Fibroblast of peridontal ligament (primary cell): ENCODE measurements at regions not wholly inside any gene's neighbourhood (a gene's known extent, or its start where the extent isn't known, plus 50 kb on each side); places are given as distances from the start of the nearest gene placed in this dataset.

Experiments used
- DNase-seq: peaks from one replicate; pipeline ENCODE4 v3.0.0-alpha.2; 2010; ENCODE audit errors: extremely low read depth

DNA sequence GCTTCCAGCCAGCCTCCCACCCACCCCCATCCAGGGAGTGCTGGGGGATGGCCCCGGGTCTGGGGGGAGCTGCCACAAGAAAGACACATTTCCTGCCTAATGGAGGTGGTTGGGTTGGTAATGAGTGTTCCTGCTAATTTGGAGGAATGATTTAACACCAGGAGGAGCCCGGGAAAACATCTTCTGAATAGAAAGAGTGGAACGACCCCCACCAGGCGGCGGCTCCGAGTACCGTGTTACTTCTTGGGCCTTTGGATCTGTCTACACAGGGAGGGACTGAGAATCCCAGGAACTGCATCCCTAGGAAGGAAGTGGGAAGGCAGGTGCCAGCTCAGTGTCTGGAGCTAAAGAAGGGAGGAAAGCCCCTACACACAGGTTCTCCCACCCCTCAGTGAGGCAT, 64.6 kb downstream of the TSPAN17 start:
- no peak for DNase-seq

- no peak for DNase-seq
Observed at GRCh38 chr5:176712546-176713304, 65.4 kb downstream of the TSPAN17 start.

- DNase-seq: no peak
Observed at GRCh38 chr5:176713409-176713808, 66.1 kb downstream of the TSPAN17 start.

- no peak for DNase-seq
Observed at GRCh38 chr5:176714067-176714466, 66.8 kb downstream of the TSPAN17 start.

DNA sequence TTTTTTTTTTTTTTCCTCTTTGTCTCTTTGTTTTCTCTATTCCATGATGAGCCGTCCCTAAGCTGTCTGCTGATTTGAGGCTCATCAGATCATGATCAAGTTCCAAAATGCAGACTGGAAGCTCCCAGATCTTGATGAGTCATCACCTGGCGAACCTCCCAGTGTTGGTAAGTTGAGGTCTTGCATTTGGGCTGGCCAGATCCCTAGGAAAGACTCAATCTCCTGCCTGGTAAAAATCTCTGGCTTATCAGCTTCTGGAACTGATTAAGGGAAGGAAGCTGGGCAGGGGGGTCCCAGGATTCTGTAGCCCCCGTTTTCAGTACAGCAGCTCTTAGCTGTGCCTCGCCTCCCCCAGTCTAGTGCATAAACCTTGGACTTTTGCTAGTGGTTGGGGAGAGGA, 69.0 kb downstream of the TSPAN17 start:
- peak; percentile 89 for DNase-seq

DNA sequence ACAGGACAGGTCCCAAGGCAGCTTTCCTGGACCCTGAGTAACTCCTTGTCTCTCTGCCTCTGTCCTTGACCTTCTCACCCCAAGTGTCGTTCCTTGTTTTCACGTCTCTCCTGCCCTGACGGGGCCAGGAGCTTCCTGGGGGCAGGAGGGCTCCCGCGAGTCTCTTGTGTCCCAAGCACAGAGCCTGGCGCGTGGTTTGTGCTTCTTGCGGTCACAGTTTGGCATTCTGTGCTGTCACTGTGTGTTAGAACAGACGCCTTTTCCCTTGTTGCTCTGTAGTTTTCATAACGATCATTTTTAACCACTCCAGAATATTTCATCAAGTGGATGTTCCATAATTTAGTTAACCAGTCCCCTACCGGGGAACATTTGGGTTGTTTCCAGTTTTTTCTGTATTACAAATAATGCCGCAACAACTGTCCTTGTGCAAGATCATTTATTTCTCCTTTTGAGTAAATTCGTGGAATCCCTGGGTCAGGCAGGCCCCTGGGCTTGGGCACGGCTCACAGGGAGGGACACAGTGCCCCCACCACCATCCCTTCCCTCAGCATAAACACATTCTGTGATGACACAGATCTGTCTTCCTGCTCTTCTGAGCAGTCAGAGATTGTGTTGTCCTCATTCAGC, 71.9 kb downstream of the TSPAN17 start:
- DNase-seq: no peak

DNA sequence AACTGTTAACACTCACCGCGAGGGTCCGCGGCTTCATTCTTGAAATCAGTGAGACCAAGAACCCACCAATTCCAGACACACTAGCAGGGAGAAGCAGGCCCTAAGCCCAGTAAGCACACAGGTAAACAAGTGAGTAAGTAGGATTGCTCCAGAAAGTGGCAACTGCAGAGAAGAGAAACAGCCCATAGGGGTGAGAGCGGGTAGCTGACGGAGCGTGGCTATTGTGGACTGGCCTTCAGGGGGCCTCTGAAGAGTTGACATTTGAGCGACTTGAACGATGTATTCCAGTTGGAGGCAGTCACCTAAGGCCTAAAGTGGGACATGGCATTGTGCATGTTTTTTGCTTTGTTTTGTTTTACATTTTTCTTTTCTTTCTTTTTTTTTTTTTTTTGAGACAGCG, 74.2 kb downstream of the TSPAN17 start:
- no peak for DNase-seq

DNA sequence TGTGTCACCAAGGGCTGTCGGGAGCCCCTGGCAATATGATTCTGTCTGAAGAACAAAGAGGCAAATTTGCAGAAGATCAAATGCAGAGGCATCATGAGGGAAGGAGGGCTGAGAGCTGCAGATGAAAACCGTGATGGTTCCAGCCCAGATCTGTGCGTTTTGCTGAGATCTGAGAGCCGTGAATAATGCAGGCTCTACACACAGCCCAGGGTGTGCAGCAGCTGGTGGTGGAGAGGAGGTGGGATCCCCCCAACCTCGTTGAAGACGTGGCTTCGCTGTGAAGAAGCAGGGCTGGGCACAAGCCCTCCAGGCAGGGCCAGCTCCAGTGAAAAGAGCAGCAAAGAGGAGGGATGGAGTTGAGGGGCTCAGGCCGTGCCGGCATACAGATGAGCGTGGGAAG, 75.5 kb downstream of the TSPAN17 start:
- DNase-seq: no peak

DNA sequence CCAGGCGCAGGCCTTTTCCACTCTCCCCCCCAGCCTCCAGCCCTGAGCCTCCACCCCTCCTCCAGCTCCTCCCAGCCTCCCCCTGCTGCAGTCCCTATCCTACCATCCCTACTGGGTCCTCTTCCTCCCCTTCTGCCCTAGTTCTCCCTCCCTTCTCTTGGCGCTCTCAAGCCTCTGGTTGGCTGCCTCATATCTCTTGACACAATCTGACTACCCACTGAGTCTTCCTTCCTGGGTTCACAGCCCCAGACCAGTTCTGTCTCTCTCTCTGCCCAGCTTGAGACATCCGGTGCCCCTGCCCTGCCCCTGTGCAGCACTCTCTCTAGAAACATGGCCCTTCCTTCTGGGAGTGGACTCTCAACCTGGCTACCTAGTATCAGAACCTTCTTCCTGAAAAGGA, 76.2 kb downstream of the TSPAN17 start:
- DNase-seq: no peak

- no peak for DNase-seq
Observed at GRCh38 chr5:176724472-176724871, 77.2 kb downstream of the TSPAN17 start.

DNA sequence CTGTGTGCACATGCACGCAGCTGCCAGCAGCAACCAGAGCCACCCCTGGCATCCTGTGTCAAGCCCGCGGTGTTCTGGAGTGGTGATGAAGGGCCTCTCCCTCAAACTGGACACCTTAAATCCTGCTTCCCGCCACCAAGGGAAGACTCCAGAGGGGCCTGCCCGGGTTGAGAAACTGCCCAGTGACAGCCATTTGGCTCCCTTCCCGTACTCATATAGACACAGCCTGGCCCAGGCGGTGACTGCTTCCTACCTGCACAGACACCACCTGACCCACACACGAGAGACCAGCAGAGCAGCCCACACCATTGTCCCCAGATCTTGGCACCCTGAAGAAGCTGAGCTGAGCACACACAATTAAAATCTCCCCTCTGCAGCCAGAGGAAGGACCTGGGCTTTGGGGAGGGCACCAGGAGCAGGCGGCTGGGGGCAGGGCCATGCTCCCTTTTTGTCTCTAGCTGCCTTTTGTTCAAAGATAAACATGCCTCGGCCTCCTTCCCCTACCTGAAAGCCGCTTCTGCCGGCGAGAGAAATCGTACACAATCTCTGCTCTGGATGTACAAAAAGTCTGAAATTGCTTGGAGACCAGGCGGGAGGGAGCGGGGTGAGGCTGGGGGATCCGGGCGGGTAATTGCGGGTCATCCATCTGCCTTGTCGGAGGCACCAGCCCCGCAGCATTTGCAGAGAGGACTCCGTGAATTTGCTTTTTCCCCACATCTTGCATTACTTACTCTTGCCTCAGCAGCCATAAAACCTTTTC, 78.4 kb downstream of the TSPAN17 start:
- DNase-seq: no peak

- DNase-seq: no peak
Observed at GRCh38 chr5:176726746-176727527, 79.7 kb downstream of the TSPAN17 start.

- no peak for DNase-seq
Observed at GRCh38 chr5:176727528-176727900, 80.2 kb downstream of the TSPAN17 start.

DNA sequence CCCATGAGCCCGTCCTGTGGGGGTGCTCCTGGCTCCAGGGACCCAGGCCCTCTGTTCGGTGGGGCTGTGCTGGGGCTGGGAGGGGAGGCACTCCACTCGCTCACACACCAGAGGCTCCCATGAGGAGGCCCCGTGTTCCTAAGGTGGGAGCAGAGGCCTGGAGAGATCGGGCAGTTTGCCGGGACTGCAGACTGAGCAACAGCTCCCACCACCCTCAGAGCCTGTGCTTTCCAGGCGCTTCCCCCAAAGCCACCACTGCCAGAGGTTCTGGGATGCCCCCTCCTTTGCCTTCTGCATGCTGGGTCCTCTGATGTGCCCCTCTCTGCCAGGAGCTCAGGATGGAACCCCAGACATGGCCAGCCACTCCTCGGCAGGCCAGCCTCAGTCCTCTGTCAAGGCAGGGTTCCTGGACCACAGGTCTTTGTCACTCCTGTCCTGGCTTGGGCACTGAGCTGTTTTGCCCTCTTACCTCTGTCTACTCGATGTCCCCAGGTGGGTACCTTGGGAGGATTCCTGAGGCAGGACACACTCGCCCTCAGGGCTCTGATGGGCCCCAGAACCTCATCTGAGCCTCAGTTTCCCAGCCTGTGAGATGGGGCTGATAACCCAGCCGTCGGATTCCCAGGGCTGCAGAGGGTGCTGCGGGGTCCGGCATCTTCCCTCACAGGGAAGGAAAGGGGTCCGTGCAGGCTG, 80.8 kb downstream of the TSPAN17 start:
- DNase-seq: no peak

DNA sequence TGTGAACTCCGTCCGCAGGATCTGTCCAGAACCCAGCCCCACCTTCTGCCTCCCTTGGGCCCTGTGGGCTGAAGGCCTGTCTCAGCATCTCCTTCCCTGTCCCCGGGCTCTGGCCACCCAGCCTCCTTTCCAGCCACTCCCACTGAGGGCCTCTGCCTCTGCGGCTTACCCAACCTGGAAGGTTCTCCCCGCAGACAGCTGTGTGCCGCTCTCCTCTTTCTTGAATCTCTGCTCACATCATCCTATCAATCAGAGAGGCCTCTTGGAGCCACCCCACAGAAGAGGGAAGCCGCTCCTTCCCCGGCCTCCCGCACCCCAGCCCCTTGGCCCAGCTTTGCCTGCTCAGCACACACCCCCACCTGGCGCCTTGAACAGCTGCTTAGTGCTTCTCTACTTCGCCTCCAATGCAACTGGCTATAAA, 81.5 kb upstream of the UNC5A start:
- DNase-seq: no peak

GRCh38 chr5:176730815-176731475, 79.4 kb upstream of the UNC5A start:
- DNase-seq: no peak

DNA sequence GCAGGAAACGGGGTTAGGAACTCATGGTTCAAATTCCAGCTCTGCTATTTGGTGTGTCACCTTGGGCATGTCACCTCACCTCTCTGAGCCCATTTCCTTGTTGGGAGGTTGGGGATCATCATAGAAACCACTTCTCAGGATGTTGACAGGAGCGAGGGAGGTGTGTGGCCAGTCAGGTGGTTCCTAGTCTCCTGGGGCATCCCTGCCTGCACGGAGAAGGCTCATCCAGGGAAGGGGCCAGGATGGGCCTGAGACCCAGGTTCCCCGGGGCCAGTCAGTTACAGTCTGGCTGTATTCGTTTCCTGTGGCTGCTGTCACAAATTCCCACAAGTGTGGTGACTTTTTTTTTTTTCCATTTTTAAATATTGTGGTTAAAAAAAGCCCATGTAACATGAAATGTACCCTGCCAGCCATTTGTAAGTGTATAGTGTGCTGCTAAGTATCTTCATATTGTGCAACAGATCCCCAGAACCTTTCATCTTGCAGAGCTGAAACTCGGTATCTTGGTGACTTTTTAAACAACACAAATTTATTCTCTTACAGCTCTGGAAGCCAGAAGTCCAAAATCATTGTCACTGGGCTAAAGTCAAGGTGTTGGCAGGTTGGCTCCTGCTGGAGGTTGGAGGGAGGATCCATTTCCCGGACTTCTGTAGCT, 78.7 kb upstream of the UNC5A start:
- no peak for DNase-seq

DNA sequence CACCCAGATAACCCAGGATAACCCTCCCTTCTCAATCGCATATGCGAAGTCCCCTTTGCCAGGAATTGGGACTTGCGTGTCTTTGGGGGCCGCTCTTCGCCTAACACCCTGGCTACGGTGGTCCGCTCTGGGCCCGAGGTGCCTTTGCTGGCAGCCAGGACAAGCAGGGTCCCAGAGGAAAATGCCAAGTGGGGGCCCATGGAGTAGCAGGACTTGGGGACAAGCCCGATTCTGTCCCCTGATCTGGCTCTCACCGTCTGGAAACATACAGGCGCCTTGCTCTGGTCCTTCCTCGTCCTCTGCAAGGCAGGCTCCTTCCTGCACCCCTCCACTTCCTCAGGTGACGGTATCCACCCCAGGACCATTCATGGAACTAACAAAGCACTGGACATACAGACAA, 78.1 kb upstream of the UNC5A start:
- no peak for DNase-seq

DNA sequence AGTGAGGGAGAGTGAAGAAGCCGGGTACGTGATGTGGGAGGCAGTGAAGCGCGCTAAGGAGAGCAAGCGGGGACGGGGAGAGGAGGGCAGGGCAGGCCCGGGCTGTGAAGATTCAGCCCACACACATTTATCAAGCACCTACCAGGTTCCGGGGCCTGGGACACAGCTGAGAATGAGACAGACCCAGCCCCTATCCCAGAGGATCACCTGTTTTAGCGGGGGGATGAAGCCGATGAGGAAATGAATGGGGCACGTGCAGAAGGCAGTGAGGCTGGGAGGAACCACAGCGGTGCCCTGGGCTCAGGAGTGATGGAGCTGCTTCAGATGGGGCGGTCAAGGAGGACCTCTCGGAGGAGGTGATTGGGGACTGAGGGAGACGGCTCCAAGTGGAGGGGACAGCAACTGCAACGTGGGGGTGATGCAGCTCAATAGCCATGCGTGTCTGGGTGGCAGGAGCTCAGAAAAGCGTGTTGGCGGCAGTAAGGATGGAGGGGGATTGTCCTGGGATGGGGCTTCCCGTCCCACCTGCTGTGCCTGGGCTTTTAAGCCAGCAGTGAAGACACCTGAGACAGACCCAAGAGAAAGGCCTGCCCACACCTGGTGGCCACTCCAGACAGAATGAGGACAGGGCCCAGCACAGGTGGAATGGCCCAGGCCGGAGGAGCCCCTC, 77.5 kb upstream of the UNC5A start:
- no peak for DNase-seq
